ENCODE measurements at regions not wholly inside any gene's neighbourhood (a gene's known extent, or its start where the extent isn't known, plus 50 kb on each side); places are given as distances from the start of the nearest gene placed in this dataset.

DNA sequence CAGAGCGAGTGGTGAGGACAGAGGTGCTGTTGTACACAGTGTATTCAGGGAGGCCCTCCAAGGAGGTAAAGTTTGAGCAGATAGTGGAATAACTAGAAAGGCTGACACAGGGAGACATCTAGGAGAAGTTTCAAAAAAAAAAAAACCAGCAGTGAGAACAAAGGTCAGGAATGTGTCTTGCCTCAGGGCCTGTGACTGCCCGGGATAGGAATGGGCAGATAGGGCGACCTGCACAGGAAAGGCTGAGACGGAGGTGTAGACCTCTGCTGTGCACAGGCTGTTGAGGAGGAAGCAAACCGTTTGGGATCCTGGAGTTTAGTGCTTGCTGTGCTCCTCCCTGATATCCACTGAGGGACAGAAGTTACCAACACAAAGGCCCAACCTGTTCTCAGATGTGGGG is 406.5 kb upstream of the B3GAT1 start:
- no peak for TF ChIP-seq POLR2A (IDR thresholded peaks at IDR 0.05)
- TF ChIP-seq, protein P1, sequence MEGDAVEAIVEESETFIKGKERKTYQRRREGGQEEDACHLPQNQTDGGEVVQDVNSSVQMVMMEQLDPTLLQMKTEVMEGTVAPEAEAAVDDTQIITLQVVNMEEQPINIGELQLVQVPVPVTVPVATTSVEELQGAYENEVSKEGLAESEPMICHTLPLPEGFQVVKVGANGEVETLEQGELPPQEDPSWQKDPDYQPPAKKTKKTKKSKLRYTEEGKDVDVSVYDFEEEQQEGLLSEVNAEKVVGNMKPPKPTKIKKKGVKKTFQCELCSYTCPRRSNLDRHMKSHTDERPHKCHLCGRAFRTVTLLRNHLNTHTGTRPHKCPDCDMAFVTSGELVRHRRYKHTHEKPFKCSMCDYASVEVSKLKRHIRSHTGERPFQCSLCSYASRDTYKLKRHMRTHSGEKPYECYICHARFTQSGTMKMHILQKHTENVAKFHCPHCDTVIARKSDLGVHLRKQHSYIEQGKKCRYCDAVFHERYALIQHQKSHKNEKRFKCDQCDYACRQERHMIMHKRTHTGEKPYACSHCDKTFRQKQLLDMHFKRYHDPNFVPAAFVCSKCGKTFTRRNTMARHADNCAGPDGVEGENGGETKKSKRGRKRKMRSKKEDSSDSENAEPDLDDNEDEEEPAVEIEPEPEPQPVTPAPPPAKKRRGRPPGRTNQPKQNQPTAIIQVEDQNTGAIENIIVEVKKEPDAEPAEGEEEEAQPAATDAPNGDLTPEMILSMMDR (IDR thresholded peaks at IDR 0.05) = no peak
- H3K36me3 ChIP-seq (replicated peaks in 1 of 2; ENCODE audit: insufficient read depth in 1 of 2, low read depth in 2 of 2) = no peaks in the 10 kb centered on the region
- ATAC-seq (no peak), DNase-seq (no peak)
- no peaks in the 10 kb centered on the region for H3K4me1 ChIP-seq
- WGBS, 2 donors = 26 to 33% methylated on average over 5 of the region's 5 CpGs
- no peaks in the 10 kb centered on the region for H3K27me3 ChIP-seq
- H3K9me3 ChIP-seq = no peaks in the 10 kb centered on the region
- H3K4me3 ChIP-seq = no peak overlapping the region
- H3K27ac ChIP-seq = no peak overlapping the region
- intact Hi-C loops (cut with DNase I) = no loop called here

- WGBS, 2 donors = 89 to 93% methylated on average over 2 of the region's 2 CpGs
- no peak for TF ChIP-seq POLR2A (IDR thresholded peaks at IDR 0.05)
- TF ChIP-seq, protein P1 (IDR thresholded peaks at IDR 0.05) = no peak
- H3K27me3 ChIP-seq = no peaks in the 10 kb centered on the region
- no peak overlapping the region for H3K27ac ChIP-seq
- DNase-seq = no peak
- H3K4me3 ChIP-seq = no peak overlapping the region
- no peak for ATAC-seq
- H3K4me1 ChIP-seq = no peaks in the 10 kb centered on the region
- H3K9me3 ChIP-seq = no peaks in the 10 kb centered on the region
- intact Hi-C loops (cut with DNase I) = no loop called here
- H3K36me3 ChIP-seq (replicated peaks in 1 of 2; ENCODE audit: insufficient read depth in 1 of 2, low read depth in 2 of 2) = no peaks in the 10 kb centered on the region
Observed at GRCh38 chr11:134815404-134815803, 403.4 kb upstream of the B3GAT1 start.

GRCh38 chr11:134807997-134808396 is 396.0 kb upstream of the B3GAT1 start:
- H3K4me3 ChIP-seq = no peak overlapping the region
- TF ChIP-seq, protein P1 (IDR thresholded peaks at IDR 0.05) = no peak
- TF ChIP-seq POLR2A (IDR thresholded peaks at IDR 0.05) = no peak
- no peak for DNase-seq
- no peaks in the 10 kb centered on the region for H3K4me1 ChIP-seq
- WGBS, 2 donors = 57 to 72% methylated on average over 4 of the region's 4 CpGs
- no peak overlapping the region for H3K27ac ChIP-seq
- intact Hi-C loops (cut with DNase I) = no loop called here
- no peaks in the 10 kb centered on the region for H3K27me3 ChIP-seq
- no peaks in the 10 kb centered on the region for H3K9me3 ChIP-seq
- no peak for ATAC-seq
- H3K36me3 ChIP-seq (replicated peaks in 1 of 2; ENCODE audit: insufficient read depth in 1 of 2, low read depth in 2 of 2) = no peaks in the 10 kb centered on the region

DNA sequence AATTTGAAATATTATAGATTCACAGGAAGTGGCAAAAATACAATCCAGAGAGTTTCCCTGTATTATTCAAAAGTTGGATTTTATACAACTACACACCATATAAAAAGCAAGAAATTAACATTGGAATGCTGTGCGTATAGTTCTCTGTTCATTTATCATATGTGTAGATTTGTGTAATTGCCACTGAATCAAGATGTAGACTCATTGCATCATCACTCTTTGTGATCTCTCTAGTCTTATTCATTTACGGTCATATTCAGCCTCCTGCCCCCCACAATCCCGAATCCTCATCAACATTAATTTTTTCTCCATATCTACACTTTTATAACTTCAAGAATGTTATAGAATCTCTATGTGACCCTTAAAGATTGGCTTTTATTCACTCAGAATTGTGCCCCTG is 390.6 kb upstream of the B3GAT1 start:
- Histone ChIP-seq H3K9me3 (no peaks in the 10 kb centered on the region), H3K4me3 (no peak overlapping the region), H3K36me3 (replicated peaks in 1 of 2; ENCODE audit: insufficient read depth in 1 of 2, low read depth in 2 of 2) (no peaks in the 10 kb centered on the region), H3K27ac (no peak overlapping the region), H3K4me1 (no peaks in the 10 kb centered on the region), H3K27me3 (no peaks in the 10 kb centered on the region)
- DNase-seq = no peak
- intact Hi-C loops (cut with DNase I) = no loop called here
- no peak for ATAC-seq
- TF ChIP-seq POLR2A (IDR thresholded peaks at IDR 0.05) = no peak
- TF ChIP-seq, protein P1 (IDR thresholded peaks at IDR 0.05) = no peak
- 58 to 64% methylated on average over 3 of the region's 3 CpGs for whole genome bisulfite sequencing, 2 donors

DNA sequence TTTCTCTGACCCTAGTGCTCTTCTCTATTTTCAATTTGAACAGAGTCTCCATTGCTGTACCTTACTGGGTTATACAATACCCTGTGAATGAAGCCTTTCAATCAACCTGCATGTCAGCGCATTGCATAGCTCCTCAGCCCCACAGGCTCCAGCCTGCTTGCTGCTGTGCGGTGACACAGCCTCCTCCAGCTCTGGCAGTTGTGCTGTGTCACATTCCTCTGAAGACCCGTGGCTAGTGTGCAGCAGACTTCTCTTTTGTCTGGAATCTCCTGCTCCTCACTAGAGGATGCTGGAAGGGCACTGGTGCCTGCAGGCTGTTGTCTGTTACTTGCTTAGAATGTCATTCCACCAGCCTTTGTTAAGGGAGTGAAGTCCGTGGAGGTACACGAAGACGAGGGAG is 390.1 kb upstream of the B3GAT1 start:
- no peak for ATAC-seq
- 15 to 28% methylated on average over 6 of the region's 6 CpGs for WGBS, 2 donors

More for the DNA sequence above, 390.1 kb upstream of the B3GAT1 start:
- intact Hi-C loops (cut with DNase I) = no loop called here
- no peaks in the 10 kb centered on the region for H3K27me3 ChIP-seq
- no peak for DNase-seq
- no peak for TF ChIP-seq POLR2A (IDR thresholded peaks at IDR 0.05)
- TF ChIP-seq, protein P1 (IDR thresholded peaks at IDR 0.05) = no peak
- no peaks in the 10 kb centered on the region for H3K4me1 ChIP-seq
- H3K27ac ChIP-seq = no peak overlapping the region
- H3K4me3 ChIP-seq = no peak overlapping the region
- no peaks in the 10 kb centered on the region for H3K9me3 ChIP-seq
- H3K36me3 ChIP-seq (replicated peaks in 1 of 2; ENCODE audit: insufficient read depth in 1 of 2, low read depth in 2 of 2) = no peaks in the 10 kb centered on the region

All from body of pancreas (tissue), 4 donors.